Panc1 (cell line): ENCODE measurements at regions not wholly inside any gene's neighbourhood (a gene's known extent, or its start where the extent isn't known, plus 50 kb on each side); places are given as distances from the start of the nearest gene placed in this dataset.

ENCODE experiments used
- ATAC-seq: fragments of 200-7000 bp; cut with Tn5 transposase; 2 replicates; pipeline ENCODE4 v1.9.1; 2020; ENCODE audit warnings: mild to moderate bottlenecking, moderate library complexity
- BruUV-seq: library from RNA; stranded (reverse); fragments of 400-500 nt; replicated peaks from 2 replicates; lab custom pipeline; 2021; lab: Mats Ljungman, UMichigan
- CTCF ChIA-PET: fragments of 300-600 bp; sonication (Branson Sonifier 250); formaldehyde crosslinking; loops from one replicate; lab custom pipeline; 2022; ENCODE audit warnings: antibody characterized with exemption; lab: Charles Lee
- POLR2A ChIA-PET: fragments of 300-600 bp; sonication (Branson Sonifier 250); formaldehyde crosslinking; loops from one replicate; lab custom pipeline; 2022; ENCODE audit warnings: antibody characterized with exemption; lab: Charles Lee
- DNase-seq: peaks from one replicate; pipeline ENCODE4 v3.0.0-alpha.2; 2010; ENCODE audit warnings: low read depth, low spot score
- H3K27ac ChIP-seq: 2 replicates; pipeline ENCODE4 v1.5.1; 2011; ENCODE audit warnings: mild to moderate bottlenecking, low read length, inconsistent platforms
- H3K27me3 ChIP-seq: fragments of 200-500 bp; sonication (Bioruptor generic); 2 replicates; pipeline ENCODE4 v1.6.0; 2014; ENCODE audit warnings: low read length, inconsistent platforms; ENCODE audit not compliant: control insufficient read depth, insufficient read depth
- H3K36me3 ChIP-seq: fragments of 200-500 bp; sonication (Bioruptor generic); 2 replicates; pipeline ENCODE4 v1.5.1; 2014; ENCODE audit warnings: inconsistent platforms, mild to moderate bottlenecking, low read length, moderate library complexity; ENCODE audit not compliant: control insufficient read depth, insufficient read depth
- H3K4me1 ChIP-seq: 2 replicates; pipeline ENCODE4 v1.5.1; 2011; ENCODE audit warnings: inconsistent platforms, mild to moderate bottlenecking, low read length, moderate library complexity; ENCODE audit not compliant: control insufficient read depth, insufficient read depth
- H3K4me3 ChIP-seq, 2 experiments: 2 replicates each; pipeline ENCODE4 v1.5.1; 2011 to 2012; ENCODE audit warnings: low read depth in 2 of 2, low read length in 2 of 2, mild to moderate bottlenecking in 2 of 2, inconsistent platforms in 1 of 2, moderate library complexity in 1 of 2
- H3K9me3 ChIP-seq: fragments of 200-500 bp; sonication (Bioruptor generic); 2 replicates; pipeline ENCODE4 v1.5.1; 2014; ENCODE audit warnings: low read depth, mild to moderate bottlenecking, inconsistent platforms, low read length, moderate library complexity; ENCODE audit not compliant: control insufficient read depth, insufficient read depth
- CTCF ChIP-seq: fragments of 450-650 bp; IDR thresholded peaks from 2 replicates; pipeline ENCODE4 v1.5.1; 2017; ENCODE audit warnings: mild to moderate bottlenecking
- POLR2AphosphoS5 ChIP-seq: IDR thresholded peaks from 2 replicates; pipeline ENCODE4 v1.6.1; 2012; ENCODE audit warnings: mild to moderate bottlenecking, low read depth, low read length, moderate library complexity
- REST ChIP-seq, 2 experiments: IDR thresholded peaks; 2 replicates each; pipeline ENCODE4 v1.6.1; 2011 to 2012; ENCODE audit warnings: low read depth in 2 of 2, control low read depth in 1 of 2, low read length in 1 of 2, mild to moderate bottlenecking in 1 of 2, moderate library complexity in 1 of 2; ENCODE audit not compliant: insufficient read depth in 1 of 2
- SIN3A ChIP-seq: IDR thresholded peaks from 2 replicates; pipeline ENCODE4 v1.6.1; 2012; ENCODE audit warnings: low read depth, mild to moderate bottlenecking, low read length, moderate library complexity, borderline replicate concordance; ENCODE audit not compliant: insufficient read depth
- TCF7L2 ChIP-seq: IDR thresholded peaks from 2 replicates; pipeline ENCODE4 v1.6.1; 2011; ENCODE audit warnings: mild to moderate bottlenecking, low read depth, low read length, inconsistent platforms
- in situ Hi-C: cut with HindIII; loops from 2 replicates; pipeline ENCODE4 v1.10.0; 2016; ENCODE audit warnings: low sequenced_read_pairs, low pct_unique_long_range_greater_than_20kb
- intact Hi-C: fragments of 100-400 bp; cut with micrococcal nuclease; formaldehyde crosslinking; loops from one replicate; pipeline ENCODE4 v1.10.0; 2022; ENCODE audit not compliant: unreplicated experiment

GRCh38 chr16:20178297-20178696 lies 104.6 kb upstream of the GPR139 start:
- ATAC-seq (no peak), DNase-seq (no peak)
- BruUV-seq, result no TSS peak
- H3K27ac ChIP-seq, result no peak overlapping the region
- no peaks in the 10 kb centered on the region for H3K4me1 ChIP-seq
- no peak for TF ChIP-seq SIN3A
- TF ChIP-seq TCF7L2, result no peak
- TF ChIP-seq POLR2AphosphoS5, result no peak
- TF ChIP-seq CTCF, result no peak
- no peak for TF ChIP-seq REST (IDR thresholded peaks at IDR 0.05; ENCODE audit: insufficient read depth in 1 of 2, low read depth in 2 of 2, low read length in 1 of 2)
- H3K36me3 ChIP-seq, result no peaks in the 10 kb centered on the region
- intact Hi-C loops (no loop called here), in situ Hi-C loops (no loop called here)
- ChIA-PET CTCF (no interaction called here), POLR2A (no interaction called here)
- no peaks in the 10 kb centered on the region for H3K9me3 ChIP-seq
- no peak overlapping the region for H3K4me3 ChIP-seq
- H3K27me3 ChIP-seq, result peaks cover 17% of the 10 kb centered on the region

- no peaks in the 10 kb centered on the region for H3K36me3 ChIP-seq
- in situ Hi-C loops (no loop called here), intact Hi-C loops (no loop called here)
- no peaks in the 10 kb centered on the region for H3K4me1 ChIP-seq
- TF ChIP-seq POLR2AphosphoS5, result no peak
- no peak for TF ChIP-seq SIN3A
- TF ChIP-seq TCF7L2, result no peak
- no peak for TF ChIP-seq REST (IDR thresholded peaks at IDR 0.05; ENCODE audit: insufficient read depth in 1 of 2, low read depth in 2 of 2, low read length in 1 of 2)
- H3K4me3 ChIP-seq, result no peak overlapping the region
- H3K27ac ChIP-seq, result no peak overlapping the region
- H3K9me3 ChIP-seq, result no peaks in the 10 kb centered on the region
- ATAC-seq (no peak), DNase-seq (no peak)
- POLR2A ChIA-PET, result interaction anchor here (0.6 kb wide), 1 partner anchor 25 kb away, joined by 5 read pairs; no protein-coding TSS in a partner anchor
- CTCF ChIA-PET, result no interaction called here
- BruUV-seq, result no TSS peak
- peaks cover 15% of the 10 kb centered on the region for H3K27me3 ChIP-seq
Observed at GRCh38 chr16:20175358-20175757, 101.7 kb upstream of the GPR139 start.
